Uterus (tissue), 3 donors: ENCODE measurements at regions not wholly inside any gene's neighbourhood (a gene's known extent, or its start where the extent isn't known, plus 50 kb on each side); places are given as distances from the start of the nearest gene placed in this dataset.

Experiments used
- DNase-seq, 2 donors: peaks; one replicate each; pipeline ENCODE4 v3.0.0-alpha.2; 2019 to 2020
- H3K27ac ChIP-seq, 2 donors: fragments of 200-600 bp; sonication (generic); 1 replicate in 1 of 2; 2 replicates in 1 of 2; pipeline ENCODE4 v1.5.1; 2016 to 2018
- H3K27me3 ChIP-seq, 2 donors: fragments of 200-600 bp; sonication (generic); one replicate each; pipeline ENCODE4 v1.5.1; 2018 to 2019; ENCODE audit warnings: control low read depth in 1 of 2
- H3K36me3 ChIP-seq, 2 donors: fragments of 200-600 bp; sonication (generic); one replicate each; pipeline ENCODE4 v1.5.1; 2019; ENCODE audit warnings: control low read depth in 1 of 2
- H3K4me1 ChIP-seq, 2 donors: fragments of 200-600 bp; sonication (generic); one replicate each; pipeline ENCODE4 v1.5.1; 2018 to 2019; ENCODE audit warnings: control low read depth in 1 of 2
- H3K4me3 ChIP-seq, 2 donors: fragments of 200-600 bp; sonication (generic); 1 replicate in 1 of 2; 2 replicates in 1 of 2; pipeline ENCODE4 v1.5.1; 2018 to 2019; ENCODE audit warnings: mild to moderate bottlenecking in 1 of 2
- H3K9me3 ChIP-seq, 2 donors: fragments of 200-600 bp; sonication (generic); one replicate each; pipeline ENCODE4 v1.5.1; 2019; ENCODE audit warnings: control low read depth in 1 of 2
- CTCF ChIP-seq, 4 experiments: fragments of 200-600 bp in 2 of 4; fragments of 450-650 bp in 2 of 4; sonication (generic) in 2 of 4; IDR thresholded peaks; one replicate each; pipeline ENCODE4 v1.5.1; 2016 to 2019; ENCODE audit warnings: antibody characterized with exemption in 4 of 4, mild to moderate bottlenecking in 2 of 4, moderate library complexity in 1 of 4
- POLR2A ChIP-seq, 2 donors: fragments of 450-650 bp; IDR thresholded peaks; one replicate each; pipeline ENCODE4 v1.6.1; 2016; ENCODE audit warnings: antibody characterized with exemption in 2 of 2, mild to moderate bottlenecking in 1 of 2, moderate library complexity in 1 of 2
- intact Hi-C: fragments of 100-400 bp; cut with DNase I; formaldehyde crosslinking; loops from one replicate; pipeline ENCODE4 v1.15.1; 2023; ENCODE audit warnings: low total_unique reads
- donor health status: DM: yes; HTN: yes; CAD: no.

GRCh38 chr4:19910861-19911525 lies 340.7 kb upstream of the SLIT2 start:
- H3K27ac ChIP-seq: no peak overlapping the region
- H3K4me3 ChIP-seq: no peak overlapping the region
- H3K4me1 ChIP-seq: no peaks in the 10 kb centered on the region
- DNase-seq: no peak
- H3K9me3 ChIP-seq: no peaks in the 10 kb centered on the region
- intact Hi-C loops: no loop called here
- no peaks in the 10 kb centered on the region for H3K36me3 ChIP-seq
- no peaks in the 10 kb centered on the region for H3K27me3 ChIP-seq
- TF ChIP-seq POLR2A (IDR thresholded peaks at IDR 0.05) (no peak), CTCF (IDR thresholded peaks at IDR 0.05) (no peak)

- DNase-seq: no peak
- intact Hi-C loops: no loop called here
- Histone ChIP-seq H3K27ac (no peak overlapping the region), H3K9me3 (no peaks in the 10 kb centered on the region), H3K4me1 (no peaks in the 10 kb centered on the region), H3K27me3 (no peaks in the 10 kb centered on the region), H3K4me3 (no peak overlapping the region), H3K36me3 (no peaks in the 10 kb centered on the region)
- TF ChIP-seq CTCF (IDR thresholded peaks at IDR 0.05): no peak
- no peak for TF ChIP-seq POLR2A (IDR thresholded peaks at IDR 0.05)
Measured at GRCh38 chr4:19905024-19905423, 346.7 kb upstream of the SLIT2 start.

- intact Hi-C loops: no loop called here
- Histone ChIP-seq H3K4me1 (no peaks in the 10 kb centered on the region), H3K27ac (no peak overlapping the region), H3K9me3 (no peaks in the 10 kb centered on the region), H3K36me3 (no peaks in the 10 kb centered on the region), H3K27me3 (no peaks in the 10 kb centered on the region), H3K4me3 (no peak overlapping the region)
- DNase-seq: no peak
- TF ChIP-seq POLR2A (IDR thresholded peaks at IDR 0.05) (no peak), CTCF (IDR thresholded peaks at IDR 0.05) (no peak)
Measured at GRCh38 chr4:19888587-19888986, 363.1 kb upstream of the SLIT2 start.

- intact Hi-C loops: no loop called here
- H3K4me3 ChIP-seq: no peak overlapping the region
- H3K36me3 ChIP-seq: no peaks in the 10 kb centered on the region
- no peaks in the 10 kb centered on the region for H3K9me3 ChIP-seq
- H3K4me1 ChIP-seq: no peaks in the 10 kb centered on the region
- H3K27ac ChIP-seq: no peak overlapping the region
- no peak for DNase-seq
- H3K27me3 ChIP-seq: no peaks in the 10 kb centered on the region
- TF ChIP-seq CTCF (IDR thresholded peaks at IDR 0.05): no peak
- TF ChIP-seq POLR2A (IDR thresholded peaks at IDR 0.05): no peak
Measured at GRCh38 chr4:19883841-19884240, 367.9 kb upstream of the SLIT2 start.

GRCh38 chr4:19880206-19880605 lies 371.5 kb upstream of the SLIT2 start:
- H3K9me3 ChIP-seq: no peaks in the 10 kb centered on the region
- TF ChIP-seq CTCF (IDR thresholded peaks at IDR 0.05): no peak
- TF ChIP-seq POLR2A (IDR thresholded peaks at IDR 0.05): no peak
- peak in 1 of 2 donors; percentile 16 for DNase-seq
- intact Hi-C loops: no loop called here
- H3K4me3 ChIP-seq: no peak overlapping the region
- H3K27ac ChIP-seq: no peak overlapping the region
- H3K36me3 ChIP-seq: no peaks in the 10 kb centered on the region
- H3K27me3 ChIP-seq: no peaks in the 10 kb centered on the region
- H3K4me1 ChIP-seq: no peaks in the 10 kb centered on the region
